ENCODE measurements at regions not wholly inside any gene's neighbourhood (a gene's known extent, or its start where the extent isn't known, plus 50 kb on each side); places are given as distances from the start of the nearest gene placed in this dataset.
"Not testable (repeated sequence)": the region's sequence is repeated elsewhere in the genome, so short reads cannot be mapped to it uniquely, and the experiment has no call there.

DNA sequence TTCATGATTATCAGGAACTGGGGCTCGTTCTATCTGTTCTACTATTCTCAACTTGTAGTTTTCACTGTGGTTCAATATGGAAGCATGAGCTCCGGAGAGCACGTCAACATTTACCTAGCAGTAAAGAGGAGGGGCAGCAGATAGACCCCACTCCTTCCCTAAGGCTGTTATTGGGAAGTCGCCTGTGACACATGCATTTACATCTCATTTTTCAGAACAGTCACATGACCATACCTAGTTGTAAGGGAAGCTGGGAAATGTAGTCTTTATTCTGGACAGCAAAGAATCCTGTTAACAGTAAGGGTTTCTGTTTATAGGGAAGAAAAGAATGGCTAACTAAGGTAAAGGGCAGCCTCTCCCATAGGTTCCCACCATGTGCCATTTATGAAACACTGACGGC lies 158.3 kb downstream of the ZFP64 start:
- no peaks in the 10 kb centered on the region for H3K9me3 Mint-ChIP-seq
- no peak overlapping the region for H3K4me3 Mint-ChIP-seq
- CTCF ChIA-PET: no interaction called here
- ATAC-seq (ENCODE audit: poor library complexity) (no peak), DNase-seq (no peak)
- H3K36me3 Mint-ChIP-seq (ENCODE audit: low read depth): no peaks in the 10 kb centered on the region
- no peak overlapping the region for H3K27ac Mint-ChIP-seq
- intact Hi-C loops (cut with DNase I, micrococcal nuclease): no loop called here
- peaks cover 11% of the 10 kb centered on the region for H3K4me1 Mint-ChIP-seq (ENCODE audit: low read depth)
- H3K27me3 Mint-ChIP-seq: no peaks in the 10 kb centered on the region
- Histone ChIP-seq H3K9me3 (ENCODE audit: control insufficient read depth in 1 of 2, insufficient read depth in 1 of 2, low read length in 2 of 2) (no peaks in the 10 kb centered on the region), H3K27me3 (ENCODE audit: control insufficient read depth in 1 of 2, insufficient read depth in 2 of 2, low read length in 2 of 2) (no peaks in the 10 kb centered on the region), H3K27ac (ENCODE audit: low read depth in 1 of 2, low read length in 2 of 2) (no peak overlapping the region), H3K4me1 (ENCODE audit: insufficient read depth, low read length) (peaks cover 9% of the 10 kb centered on the region), H3K36me3 (ENCODE audit: insufficient read depth, low read length) (no peaks in the 10 kb centered on the region), H3K4me3 (ENCODE audit: low read length) (no peak overlapping the region)
- POLR2A ChIA-PET: no interaction called here
- TF ChIP-seq, protein P1, sequence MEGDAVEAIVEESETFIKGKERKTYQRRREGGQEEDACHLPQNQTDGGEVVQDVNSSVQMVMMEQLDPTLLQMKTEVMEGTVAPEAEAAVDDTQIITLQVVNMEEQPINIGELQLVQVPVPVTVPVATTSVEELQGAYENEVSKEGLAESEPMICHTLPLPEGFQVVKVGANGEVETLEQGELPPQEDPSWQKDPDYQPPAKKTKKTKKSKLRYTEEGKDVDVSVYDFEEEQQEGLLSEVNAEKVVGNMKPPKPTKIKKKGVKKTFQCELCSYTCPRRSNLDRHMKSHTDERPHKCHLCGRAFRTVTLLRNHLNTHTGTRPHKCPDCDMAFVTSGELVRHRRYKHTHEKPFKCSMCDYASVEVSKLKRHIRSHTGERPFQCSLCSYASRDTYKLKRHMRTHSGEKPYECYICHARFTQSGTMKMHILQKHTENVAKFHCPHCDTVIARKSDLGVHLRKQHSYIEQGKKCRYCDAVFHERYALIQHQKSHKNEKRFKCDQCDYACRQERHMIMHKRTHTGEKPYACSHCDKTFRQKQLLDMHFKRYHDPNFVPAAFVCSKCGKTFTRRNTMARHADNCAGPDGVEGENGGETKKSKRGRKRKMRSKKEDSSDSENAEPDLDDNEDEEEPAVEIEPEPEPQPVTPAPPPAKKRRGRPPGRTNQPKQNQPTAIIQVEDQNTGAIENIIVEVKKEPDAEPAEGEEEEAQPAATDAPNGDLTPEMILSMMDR (IDR thresholded peaks at IDR 0.05): no peak

DNA sequence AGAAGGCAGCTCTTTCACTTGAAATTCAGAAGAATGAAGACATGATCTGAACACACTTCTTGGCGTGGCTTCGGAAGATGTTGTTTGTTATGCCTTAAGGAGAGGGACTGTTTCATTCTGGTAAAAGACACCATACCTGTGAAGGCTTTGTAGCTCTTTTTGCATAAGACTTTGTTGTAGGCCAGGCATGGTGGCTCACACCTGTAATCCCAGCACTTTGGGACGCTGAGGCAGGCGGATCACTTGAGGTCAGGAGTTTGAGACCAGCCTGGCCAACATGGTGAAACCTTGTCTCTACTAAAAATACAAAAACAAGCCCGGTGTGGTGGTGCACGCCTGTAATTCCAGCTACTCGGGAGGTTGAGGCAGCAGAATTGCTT lies 159.3 kb downstream of the ZFP64 start:
- POLR2A ChIA-PET; H3K27me3 ChIP-seq (ENCODE audit: control insufficient read depth in 1 of 2, insufficient read depth in 2 of 2, low read length in 2 of 2); H3K27me3 Mint-ChIP-seq; H3K9me3 ChIP-seq (ENCODE audit: control insufficient read depth in 1 of 2, insufficient read depth in 1 of 2, low read length in 2 of 2); ATAC-seq (ENCODE audit: poor library complexity); H3K36me3 Mint-ChIP-seq (ENCODE audit: low read depth); H3K27ac Mint-ChIP-seq; H3K4me1 ChIP-seq (ENCODE audit: insufficient read depth, low read length); CTCF ChIA-PET; H3K27ac ChIP-seq (ENCODE audit: low read depth in 1 of 2, low read length in 2 of 2); DNase-seq; intact Hi-C loops (cut with DNase I, micrococcal nuclease); H3K4me3 Mint-ChIP-seq; H3K36me3 ChIP-seq (ENCODE audit: insufficient read depth, low read length); H3K4me3 ChIP-seq (ENCODE audit: low read length); H3K9me3 Mint-ChIP-seq: not testable (repeated sequence)
- peaks cover 11% of the 10 kb centered on the region for H3K4me1 Mint-ChIP-seq (ENCODE audit: low read depth)

DNA sequence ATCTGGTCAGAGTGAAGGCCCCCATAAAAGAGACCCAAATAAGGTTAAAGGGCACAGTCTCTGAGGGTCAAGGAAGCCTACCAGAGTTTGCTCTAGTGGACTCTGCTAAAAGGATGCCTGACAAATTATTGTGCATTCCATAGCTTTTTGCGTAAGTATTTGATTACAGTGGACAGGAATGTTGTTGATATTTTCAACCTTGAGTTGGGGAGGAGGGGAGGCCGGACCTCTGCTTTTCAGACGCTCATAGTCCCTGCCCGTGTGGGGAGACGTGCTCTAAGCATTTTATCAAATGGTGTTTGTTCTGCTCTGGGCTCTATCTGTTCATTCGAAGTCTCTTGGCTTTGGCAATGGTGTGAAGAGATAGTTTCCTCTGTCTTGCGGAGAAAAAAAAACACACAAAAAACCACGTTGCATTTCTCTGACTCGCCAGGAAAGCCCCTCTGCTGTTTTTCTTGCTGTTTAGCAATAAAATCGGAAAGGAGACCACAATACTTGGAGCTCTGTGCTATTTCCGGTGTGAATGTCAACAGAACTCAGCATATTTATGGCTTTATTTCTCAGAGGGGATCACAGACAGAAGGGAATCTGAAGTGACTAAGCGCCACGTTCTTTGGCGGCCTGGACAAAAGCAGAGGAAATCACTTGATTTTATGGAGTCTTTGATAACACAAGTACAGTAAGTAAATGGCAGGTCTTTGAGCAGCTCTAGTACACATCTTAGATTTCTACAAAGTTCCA lies 159.8 kb downstream of the ZFP64 start:
- peaks cover 11% of the 10 kb centered on the region for H3K4me1 Mint-ChIP-seq (ENCODE audit: low read depth)
- Histone ChIP-seq H3K36me3 (ENCODE audit: insufficient read depth, low read length) (no peaks in the 10 kb centered on the region), H3K27me3 (ENCODE audit: control insufficient read depth in 1 of 2, insufficient read depth in 2 of 2, low read length in 2 of 2) (no peaks in the 10 kb centered on the region), H3K9me3 (ENCODE audit: control insufficient read depth in 1 of 2, insufficient read depth in 1 of 2, low read length in 2 of 2) (no peaks in the 10 kb centered on the region), H3K4me3 (ENCODE audit: low read length) (no peak overlapping the region), H3K27ac (ENCODE audit: low read depth in 1 of 2, low read length in 2 of 2) (no peak overlapping the region), H3K4me1 (ENCODE audit: insufficient read depth, low read length) (peaks cover 9% of the 10 kb centered on the region)
- no peaks in the 10 kb centered on the region for H3K36me3 Mint-ChIP-seq (ENCODE audit: low read depth)
- peak; percentile 41 for ATAC-seq (ENCODE audit: poor library complexity)
- H3K4me3 Mint-ChIP-seq: no peak overlapping the region
- intact Hi-C loops (cut with DNase I, micrococcal nuclease): no loop called here
- POLR2A ChIA-PET: no interaction called here
- H3K9me3 Mint-ChIP-seq: no peaks in the 10 kb centered on the region
- peak in 3 of 14 experiments; percentile 45 to 58 (median 45) for DNase-seq
- no peak overlapping the region for H3K27ac Mint-ChIP-seq
- TF ChIP-seq, protein P1 (IDR thresholded peaks at IDR 0.05): no peak
- CTCF ChIA-PET: no interaction called here
- H3K27me3 Mint-ChIP-seq: no peaks in the 10 kb centered on the region

DNA sequence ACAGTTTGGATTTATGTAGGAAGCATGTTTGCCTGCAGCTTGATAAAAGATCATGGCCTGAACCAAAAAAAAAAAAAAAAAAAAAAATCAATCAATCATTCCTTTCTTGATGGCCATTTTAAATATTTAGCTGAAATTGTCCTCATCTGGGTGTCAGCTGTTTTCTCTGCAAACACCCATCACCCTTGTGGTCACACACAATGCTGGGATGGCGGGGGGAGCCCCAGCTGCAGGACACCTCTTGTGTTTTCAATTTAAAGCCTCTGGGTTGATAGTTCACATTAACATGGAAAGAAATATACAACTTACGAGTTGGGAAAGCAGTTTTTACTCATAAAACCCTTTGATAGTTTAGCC lies 160.4 kb downstream of the ZFP64 start:
- H3K4me3 ChIP-seq (ENCODE audit: low read length): no peak overlapping the region
- ChIA-PET CTCF (no interaction called here), POLR2A (no interaction called here)
- H3K4me1 Mint-ChIP-seq (ENCODE audit: low read depth): peaks cover 11% of the 10 kb centered on the region
- H3K27ac ChIP-seq (ENCODE audit: low read depth in 1 of 2, low read length in 2 of 2): no peak overlapping the region
- ATAC-seq (ENCODE audit: poor library complexity): no peak
- no peaks in the 10 kb centered on the region for H3K27me3 ChIP-seq (ENCODE audit: control insufficient read depth in 1 of 2, insufficient read depth in 2 of 2, low read length in 2 of 2)
- DNase-seq: no peak
- no peaks in the 10 kb centered on the region for H3K27me3 Mint-ChIP-seq
- no peaks in the 10 kb centered on the region for H3K9me3 Mint-ChIP-seq
- no peaks in the 10 kb centered on the region for H3K36me3 Mint-ChIP-seq (ENCODE audit: low read depth)
- H3K9me3 ChIP-seq (ENCODE audit: control insufficient read depth in 1 of 2, insufficient read depth in 1 of 2, low read length in 2 of 2): no peaks in the 10 kb centered on the region
- H3K36me3 ChIP-seq (ENCODE audit: insufficient read depth, low read length): no peaks in the 10 kb centered on the region
- peaks cover 9% of the 10 kb centered on the region for H3K4me1 ChIP-seq (ENCODE audit: insufficient read depth, low read length)
- intact Hi-C loops (cut with DNase I, micrococcal nuclease): no loop called here
- TF ChIP-seq, protein P1 (IDR thresholded peaks at IDR 0.05): no peak
- no peak overlapping the region for H3K4me3 Mint-ChIP-seq
- H3K27ac Mint-ChIP-seq: no peak overlapping the region

DNA sequence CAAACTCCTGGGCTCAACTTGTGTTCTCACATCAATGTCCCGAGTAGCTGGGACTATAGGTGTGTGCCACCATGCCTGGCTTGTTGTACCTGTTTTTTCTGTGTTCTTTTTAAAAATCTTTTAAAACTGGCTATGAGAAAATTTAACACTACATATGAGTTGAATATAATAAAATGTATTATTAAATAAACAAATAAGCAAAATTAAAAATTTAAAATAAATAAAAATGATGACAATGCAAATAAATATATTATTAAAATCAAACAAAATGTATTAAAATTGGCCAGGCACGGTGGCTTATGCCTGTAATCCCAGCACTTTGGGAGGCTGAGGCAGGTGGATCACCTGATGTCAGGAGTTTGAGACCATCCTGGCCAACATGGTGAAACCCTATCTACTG lies 162.4 kb downstream of the ZFP64 start:
- H3K27ac ChIP-seq (ENCODE audit: low read depth in 1 of 2, low read length in 2 of 2); H3K36me3 Mint-ChIP-seq (ENCODE audit: low read depth); H3K4me3 ChIP-seq (ENCODE audit: low read length); CTCF ChIA-PET; H3K4me3 Mint-ChIP-seq; H3K27me3 ChIP-seq (ENCODE audit: control insufficient read depth in 1 of 2, insufficient read depth in 2 of 2, low read length in 2 of 2); H3K36me3 ChIP-seq (ENCODE audit: insufficient read depth, low read length); intact Hi-C loops (cut with DNase I, micrococcal nuclease); H3K4me1 ChIP-seq (ENCODE audit: insufficient read depth, low read length); H3K27ac Mint-ChIP-seq; H3K27me3 Mint-ChIP-seq; H3K9me3 Mint-ChIP-seq; ATAC-seq (ENCODE audit: poor library complexity); POLR2A ChIA-PET; H3K9me3 ChIP-seq (ENCODE audit: control insufficient read depth in 1 of 2, insufficient read depth in 1 of 2, low read length in 2 of 2); DNase-seq: not testable (repeated sequence)
- peaks cover 11% of the 10 kb centered on the region for H3K4me1 Mint-ChIP-seq (ENCODE audit: low read depth)
